SH-SY5Y (cell line): ENCODE measurements at regions not wholly inside any gene's neighbourhood (a gene's known extent, or its start where the extent isn't known, plus 50 kb on each side); places are given as distances from the start of the nearest gene placed in this dataset.

Source experiments
- GATA2 ChIP-seq: IDR thresholded peaks from 2 replicates; pipeline ENCODE4 v1.6.1; 2011; ENCODE audit warnings: mild to moderate bottlenecking, low read depth, low read length
- GATA3 ChIP-seq: IDR thresholded peaks from 2 replicates; pipeline ENCODE4 v1.6.1; 2011; ENCODE audit warnings: low read depth, mild to moderate bottlenecking, low read length, moderate library complexity

- no peak for TF ChIP-seq GATA3
- no peak for TF ChIP-seq GATA2
Measured at GRCh38 chr6:119590066-119590465, 240.5 kb upstream of the MAN1A1 start.

GRCh38 chr6:119587537-119587936 lies 238.0 kb upstream of the MAN1A1 start:
- TF ChIP-seq GATA3, result no peak
- TF ChIP-seq GATA2, result no peak

GRCh38 chr6:119586250-119586882 lies 236.8 kb upstream of the MAN1A1 start:
- TF ChIP-seq GATA2, result no peak
- no peak for TF ChIP-seq GATA3

GRCh38 chr6:119584088-119584487 lies 234.5 kb upstream of the MAN1A1 start:
- TF ChIP-seq GATA2 (no peak), GATA3 (no peak)

GRCh38 chr6:119581220-119581619 lies 231.7 kb upstream of the MAN1A1 start:
- no peak for TF ChIP-seq GATA2
- TF ChIP-seq GATA3, result no peak

- no peak for TF ChIP-seq GATA2
- TF ChIP-seq GATA3, result no peak
Measured at GRCh38 chr6:119575721-119576120, 226.2 kb upstream of the MAN1A1 start.

GRCh38 chr6:119568580-119568979 lies 219.0 kb upstream of the MAN1A1 start:
- TF ChIP-seq GATA3 (no peak), GATA2 (no peak)

GRCh38 chr6:119566546-119567260 lies 217.1 kb upstream of the MAN1A1 start:
- TF ChIP-seq GATA2, result no peak
- no peak for TF ChIP-seq GATA3

GRCh38 chr6:119565893-119566292 lies 216.3 kb upstream of the MAN1A1 start:
- TF ChIP-seq GATA2 (no peak), GATA3 (no peak)

GRCh38 chr6:119562168-119562567 lies 212.6 kb upstream of the MAN1A1 start:
- TF ChIP-seq GATA2 (no peak), GATA3 (no peak)

- TF ChIP-seq GATA3 (no peak), GATA2 (no peak)
Measured at GRCh38 chr6:119559586-119559985, 210.0 kb upstream of the MAN1A1 start.

- no peak for TF ChIP-seq GATA2
- no peak for TF ChIP-seq GATA3
Measured at GRCh38 chr6:119557239-119557638, 207.7 kb upstream of the MAN1A1 start.

GRCh38 chr6:119552021-119552420 lies 202.5 kb upstream of the MAN1A1 start:
- no peak for TF ChIP-seq GATA3

- TF ChIP-seq GATA3 (no peak), GATA2 (no peak)
Measured at GRCh38 chr6:119547024-119547423, 197.5 kb upstream of the MAN1A1 start.

- TF ChIP-seq GATA2 (no peak), GATA3 (no peak)
Measured at GRCh38 chr6:119545245-119545644, 195.7 kb upstream of the MAN1A1 start.
